ENCODE measurements at regions not wholly inside any gene's neighbourhood (a gene's known extent, or its start where the extent isn't known, plus 50 kb on each side); places are given as distances from the start of the nearest gene placed in this dataset.

GRCh38 chr18:3333721-3334386 is 71.9 kb downstream of the MYL12B start:
- TF ChIP-seq CTCF (IDR thresholded peaks at IDR 0.05) (no peak), POLR2A (IDR thresholded peaks at IDR 0.05) (no peak)

Measured in esophagus squamous epithelium (tissue), 4 donors.